ENCODE measurements at regions not wholly inside any gene's neighbourhood (a gene's known extent, or its start where the extent isn't known, plus 50 kb on each side); places are given as distances from the start of the nearest gene placed in this dataset.
"Not testable (repeated sequence)": the region's sequence is repeated elsewhere in the genome, so short reads cannot be mapped to it uniquely, and the experiment has no call there.

- no peak for DNase-seq
Observed at GRCh38 chr3:15851735-15852134, 54.0 kb upstream of the ANKRD28 start.

DNA sequence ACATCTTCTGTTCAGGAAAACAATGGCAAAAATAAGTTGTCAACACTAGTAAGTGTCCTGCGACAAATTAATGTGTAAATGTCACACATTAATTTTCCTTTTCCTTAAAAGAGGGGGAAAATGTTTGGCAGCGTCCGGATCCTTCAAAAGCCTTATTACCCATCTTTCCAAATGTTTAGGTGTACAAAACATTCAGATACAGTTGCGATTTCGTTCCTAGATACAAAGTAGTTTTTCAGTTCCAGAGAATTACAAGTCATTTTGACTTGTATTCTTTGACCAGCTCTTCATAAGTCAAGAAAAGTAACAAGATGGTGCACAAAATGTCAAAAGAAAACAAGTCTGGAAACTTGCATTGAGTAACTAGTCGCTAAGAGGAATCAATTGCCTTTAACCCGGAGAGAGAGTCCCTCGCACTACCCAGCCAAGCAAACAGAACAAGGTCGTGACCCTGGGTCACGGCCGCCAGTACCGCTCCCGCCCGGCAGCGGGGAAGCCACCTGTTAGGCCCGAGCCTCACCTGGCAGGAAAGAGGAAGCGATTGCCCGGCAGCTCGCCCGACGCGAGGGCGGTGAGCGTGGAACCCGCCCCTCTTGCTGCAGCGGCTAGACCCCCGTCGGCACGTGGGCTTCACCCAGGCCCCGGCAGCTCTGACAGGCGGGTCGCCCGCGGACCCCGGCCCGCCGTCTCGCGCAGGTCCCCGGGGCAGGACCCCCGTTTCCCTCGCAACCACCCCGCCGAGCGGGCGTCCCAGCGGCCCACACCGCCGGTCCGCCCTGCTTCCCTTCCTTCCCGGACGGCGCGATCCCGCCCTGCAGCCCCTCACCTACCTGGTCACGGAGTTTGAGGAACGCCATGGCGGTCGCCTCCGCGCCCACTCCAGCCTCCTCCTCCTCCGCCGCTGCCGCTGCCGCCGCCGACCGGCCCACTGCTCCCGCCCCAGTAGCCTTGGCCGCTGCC, 61.0 kb upstream of the ANKRD28 start:
- DNase-seq, result peak; percentile 11

DNA sequence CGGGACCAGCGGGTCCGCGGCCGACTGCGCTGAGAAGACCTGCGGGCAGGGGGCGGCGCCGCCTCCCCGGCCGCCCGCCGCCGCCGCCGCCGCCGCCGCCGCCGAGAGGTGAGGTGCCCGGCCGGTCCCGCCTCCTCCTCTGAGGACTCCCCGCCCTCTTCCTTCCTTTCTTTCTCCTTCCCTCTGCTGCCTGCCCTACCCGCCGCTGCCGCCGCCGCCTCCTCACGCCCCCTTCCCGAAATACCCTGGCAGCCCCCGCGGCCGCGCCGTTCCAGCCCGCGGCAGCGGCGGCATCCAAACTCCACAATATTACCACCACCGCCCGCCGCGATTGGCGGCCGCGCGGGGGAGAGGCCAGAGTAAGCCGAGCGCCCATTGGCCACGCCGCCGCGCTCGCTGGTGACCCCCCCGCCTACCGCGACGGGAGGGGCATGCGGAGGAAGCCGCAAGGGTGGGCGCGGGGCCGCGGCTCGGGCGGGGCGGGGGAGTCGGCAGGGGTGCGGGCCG, 61.8 kb upstream of the ANKRD28 start:
- peak; percentile 90 for DNase-seq

GRCh38 chr3:15860014-15860934, 62.5 kb upstream of the ANKRD28 start:
- DNase-seq, result peak; percentile 53

GRCh38 chr3:15861163-15861562, 63.4 kb upstream of the ANKRD28 start:
- DNase-seq, result no peak

GRCh38 chr3:15872807-15873206, 75.0 kb upstream of the ANKRD28 start:
- no peak for DNase-seq

- no peak for DNase-seq
Observed at GRCh38 chr3:15873415-15873814, 75.6 kb upstream of the ANKRD28 start.

GRCh38 chr3:15875016-15875689, 77.4 kb upstream of the ANKRD28 start:
- no peak for DNase-seq

GRCh38 chr3:15876669-15877068, 78.9 kb upstream of the ANKRD28 start:
- DNase-seq, result no peak

- no peak for DNase-seq
Observed at GRCh38 chr3:15877813-15878212, 80.0 kb upstream of the ANKRD28 start.

DNA sequence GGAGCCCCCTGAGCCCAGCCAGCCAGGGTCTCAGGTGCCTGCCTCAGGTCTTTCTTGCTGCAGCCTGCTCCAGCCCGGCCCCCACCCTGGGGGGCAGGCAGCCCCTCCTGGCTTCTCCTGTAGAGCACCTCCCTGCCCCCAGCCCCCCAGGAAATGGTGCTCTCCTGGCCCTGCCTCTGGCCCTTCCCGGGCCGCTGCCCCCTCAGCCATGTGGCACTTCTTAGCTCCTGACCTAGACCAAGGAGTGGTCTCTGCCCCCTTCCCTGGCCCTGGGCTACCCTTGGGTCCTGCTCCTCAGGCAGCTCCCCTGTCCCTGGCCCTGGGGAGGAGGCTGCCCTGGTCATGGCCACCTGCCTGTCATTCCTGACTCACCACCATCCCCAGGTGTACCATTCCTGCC, 82.0 kb upstream of the ANKRD28 start:
- DNase-seq, result not testable (repeated sequence)

DNA sequence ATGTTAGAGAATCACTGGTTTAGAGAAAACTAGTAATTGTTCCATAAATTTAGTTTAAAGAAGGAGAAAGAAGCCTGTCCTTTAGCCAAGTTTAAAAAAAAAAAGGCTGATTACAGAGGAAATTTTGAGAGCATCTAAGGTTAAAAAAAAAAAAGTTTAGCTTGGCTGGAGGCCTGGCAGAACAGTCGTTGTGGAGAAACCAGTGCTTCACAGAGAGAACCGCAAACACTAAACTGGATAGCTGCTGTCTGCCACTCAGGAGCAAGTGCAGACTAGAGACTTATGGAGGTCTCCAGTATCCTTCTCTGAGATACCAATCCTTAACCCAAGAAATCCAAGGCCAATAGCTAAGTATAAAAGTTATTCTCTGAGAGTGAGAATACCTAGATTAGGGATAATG, 84.8 kb upstream of the ANKRD28 start:
- DNase-seq, result no peak

DNA sequence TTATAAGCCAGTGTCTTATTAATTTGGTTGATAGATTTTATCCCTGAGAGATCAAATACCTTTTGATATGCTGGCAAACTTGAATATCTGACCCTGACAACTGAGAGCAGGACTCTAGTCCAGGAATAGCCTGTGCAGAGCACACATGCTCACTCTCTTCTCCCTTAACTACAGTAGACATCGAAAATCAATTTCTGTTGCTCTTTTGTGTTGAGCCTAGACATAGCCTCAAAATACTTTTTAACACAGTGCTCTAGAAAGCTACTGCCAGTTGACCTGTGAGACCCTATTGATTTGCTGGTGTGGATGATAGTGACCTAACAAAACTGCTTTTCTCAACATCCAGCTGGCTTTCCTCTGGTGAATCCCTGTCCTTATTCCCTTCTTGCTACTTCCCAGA, 86.4 kb upstream of the ANKRD28 start:
- DNase-seq, result no peak

DNA sequence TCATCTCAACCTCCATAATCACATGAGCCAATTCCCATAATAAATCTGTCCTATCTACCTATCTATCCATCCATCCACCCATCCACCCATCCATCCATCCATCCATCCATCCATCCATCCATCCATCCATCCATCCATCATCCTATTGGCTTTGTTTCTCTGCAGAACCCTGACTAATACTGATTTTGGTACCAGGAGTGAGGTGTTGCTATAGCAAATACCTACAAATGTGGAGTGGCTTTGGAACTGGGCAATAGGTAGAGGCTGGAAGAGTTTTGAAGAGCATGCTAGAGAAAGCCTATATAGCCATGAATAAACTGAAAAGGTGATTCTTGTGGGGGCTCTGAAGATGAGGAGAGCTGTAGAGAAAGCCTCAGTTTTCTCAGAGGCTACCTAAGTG, 88.7 kb upstream of the ANKRD28 start:
- no peak for DNase-seq

DNA sequence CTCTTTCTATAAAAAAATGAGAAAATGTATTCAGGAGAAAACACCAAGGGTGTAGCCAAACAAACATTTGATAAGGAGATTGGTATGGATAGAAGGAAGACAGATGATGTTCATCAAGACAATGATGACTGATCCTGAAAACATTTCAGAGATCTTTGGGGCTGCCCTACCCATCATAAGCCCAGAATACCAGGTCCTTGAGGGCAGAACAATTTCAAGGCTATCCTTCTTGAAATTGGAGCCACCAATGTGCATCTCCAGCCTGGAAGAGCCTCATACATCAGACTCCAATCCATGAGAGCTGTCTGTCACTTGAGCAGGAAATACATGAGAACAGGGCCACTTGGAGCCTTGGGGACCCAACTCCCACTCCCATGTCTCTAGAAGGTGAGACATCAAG, 89.5 kb upstream of the ANKRD28 start:
- no peak for DNase-seq

DNA sequence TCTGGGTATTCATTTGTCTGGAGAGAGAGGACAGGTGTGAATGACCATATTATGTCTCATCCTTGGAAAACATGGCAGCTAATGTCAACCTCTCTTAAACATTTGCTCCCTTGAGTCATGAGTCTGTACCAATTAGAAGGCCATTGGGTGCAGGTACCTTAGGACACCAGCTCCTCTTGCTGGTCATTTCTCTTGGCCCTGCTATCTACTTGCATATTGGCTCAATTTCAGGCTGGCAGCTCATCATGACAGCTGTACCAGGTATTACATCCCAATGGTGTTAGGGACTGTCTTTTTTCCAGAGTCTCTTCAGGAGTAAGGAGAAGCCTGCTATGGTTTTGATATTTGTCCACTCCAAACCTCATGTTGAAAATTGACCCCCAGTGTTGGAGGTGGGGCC, 92.2 kb upstream of the ANKRD28 start:
- no peak for DNase-seq

GRCh38 chr3:15892311-15893227, 94.8 kb upstream of the ANKRD28 start:
- no peak for DNase-seq

GRCh38 chr3:15894382-15894781, 96.6 kb upstream of the ANKRD28 start:
- no peak for DNase-seq

DNA sequence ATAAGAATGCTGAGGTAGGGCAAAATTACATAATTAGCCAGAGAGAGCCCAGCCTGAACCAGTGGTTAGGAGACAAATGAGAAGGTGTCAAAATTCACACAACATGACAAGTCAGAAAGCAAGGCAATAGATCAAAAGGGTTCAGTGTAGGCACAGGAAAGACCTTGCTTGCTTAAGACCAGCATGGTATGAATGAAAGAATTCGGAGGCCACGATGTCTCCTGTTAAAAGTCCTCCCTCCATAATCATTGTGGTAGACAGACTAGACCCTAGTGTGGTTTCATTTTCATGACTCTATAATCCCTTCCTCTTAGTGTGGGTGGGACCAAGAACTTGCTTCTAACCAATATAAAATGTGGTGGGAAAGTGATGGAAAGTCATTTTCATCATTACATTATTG, 98.7 kb upstream of the ANKRD28 start:
- no peak for DNase-seq

DNA sequence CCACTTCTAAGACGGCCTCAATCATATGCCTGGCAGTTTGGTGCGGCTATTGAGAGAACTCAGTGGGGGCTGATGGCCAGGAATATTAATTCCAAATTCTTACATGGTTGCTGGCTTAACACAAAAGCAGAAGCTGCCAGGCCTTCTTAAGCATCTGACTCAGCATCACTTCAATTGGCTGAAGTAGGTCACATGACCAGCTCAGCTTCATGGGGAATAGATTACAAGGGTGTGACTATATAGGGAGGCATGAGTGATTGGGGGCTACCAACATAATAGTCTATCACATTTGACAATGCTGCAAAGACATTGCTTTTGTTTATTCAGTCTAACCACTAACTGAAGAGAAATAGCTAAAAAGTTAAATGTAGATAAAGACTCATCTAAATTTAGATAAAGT, 101.6 kb upstream of the ANKRD28 start:
- no peak for DNase-seq

- peak; percentile 22 for DNase-seq
Observed at GRCh38 chr3:15903164-15903563, 105.4 kb upstream of the ANKRD28 start.
